GM12874 (cell line): ENCODE measurements at regions not wholly inside any gene's neighbourhood (a gene's known extent, or its start where the extent isn't known, plus 50 kb on each side); places are given as distances from the start of the nearest gene placed in this dataset.

Source experiments
- TF ChIP-seq, protein P1 (sequence below): IDR thresholded peaks from 2 replicates; pipeline ENCODE4 v1.5.1; 2011; ENCODE audit warnings: low read depth, mild to moderate bottlenecking, control low read depth, low read length, moderate library complexity; ENCODE audit not compliant: insufficient read depth

DNA sequence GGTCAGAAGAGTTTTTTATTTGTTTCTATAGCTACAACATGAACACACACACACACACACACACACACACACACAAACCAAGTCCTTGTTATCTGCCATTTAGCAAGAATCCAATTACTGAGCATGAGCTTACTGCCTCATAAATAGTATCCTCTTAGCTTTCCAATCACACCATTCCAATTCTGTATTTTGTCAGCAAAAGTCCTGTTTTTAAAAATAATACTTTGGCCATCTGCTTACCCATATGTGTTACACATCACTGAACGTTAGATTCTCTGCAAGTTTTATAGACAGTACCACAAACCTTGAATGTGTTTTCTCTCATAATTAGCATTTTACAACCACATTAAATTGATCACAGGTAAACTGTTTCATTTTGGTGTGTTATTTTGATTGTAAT lies 1905.4 kb upstream of the FLRT2 start:
- TF ChIP-seq, protein P1, sequence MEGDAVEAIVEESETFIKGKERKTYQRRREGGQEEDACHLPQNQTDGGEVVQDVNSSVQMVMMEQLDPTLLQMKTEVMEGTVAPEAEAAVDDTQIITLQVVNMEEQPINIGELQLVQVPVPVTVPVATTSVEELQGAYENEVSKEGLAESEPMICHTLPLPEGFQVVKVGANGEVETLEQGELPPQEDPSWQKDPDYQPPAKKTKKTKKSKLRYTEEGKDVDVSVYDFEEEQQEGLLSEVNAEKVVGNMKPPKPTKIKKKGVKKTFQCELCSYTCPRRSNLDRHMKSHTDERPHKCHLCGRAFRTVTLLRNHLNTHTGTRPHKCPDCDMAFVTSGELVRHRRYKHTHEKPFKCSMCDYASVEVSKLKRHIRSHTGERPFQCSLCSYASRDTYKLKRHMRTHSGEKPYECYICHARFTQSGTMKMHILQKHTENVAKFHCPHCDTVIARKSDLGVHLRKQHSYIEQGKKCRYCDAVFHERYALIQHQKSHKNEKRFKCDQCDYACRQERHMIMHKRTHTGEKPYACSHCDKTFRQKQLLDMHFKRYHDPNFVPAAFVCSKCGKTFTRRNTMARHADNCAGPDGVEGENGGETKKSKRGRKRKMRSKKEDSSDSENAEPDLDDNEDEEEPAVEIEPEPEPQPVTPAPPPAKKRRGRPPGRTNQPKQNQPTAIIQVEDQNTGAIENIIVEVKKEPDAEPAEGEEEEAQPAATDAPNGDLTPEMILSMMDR, result no peak

DNA sequence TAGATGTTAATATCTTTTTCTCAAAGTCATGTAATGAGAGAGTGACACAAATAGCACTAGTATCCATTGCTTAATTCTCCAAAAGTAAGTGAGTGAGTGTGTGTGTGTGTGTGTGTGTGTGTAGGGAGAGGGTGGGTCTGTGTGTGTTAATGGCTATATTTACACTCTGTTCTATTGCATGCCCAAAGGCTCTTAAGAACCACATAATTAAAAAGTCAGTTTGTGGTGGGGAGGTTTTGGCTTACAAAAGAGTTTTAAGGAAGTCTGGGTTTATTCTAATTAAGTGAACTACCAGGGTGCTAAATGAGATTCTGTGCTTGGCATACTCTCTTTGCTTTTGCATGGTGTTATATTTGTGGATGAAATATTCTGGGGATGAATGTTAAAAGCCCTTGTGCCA lies 1897.6 kb upstream of the FLRT2 start:
- TF ChIP-seq, protein P1, result no peak

DNA sequence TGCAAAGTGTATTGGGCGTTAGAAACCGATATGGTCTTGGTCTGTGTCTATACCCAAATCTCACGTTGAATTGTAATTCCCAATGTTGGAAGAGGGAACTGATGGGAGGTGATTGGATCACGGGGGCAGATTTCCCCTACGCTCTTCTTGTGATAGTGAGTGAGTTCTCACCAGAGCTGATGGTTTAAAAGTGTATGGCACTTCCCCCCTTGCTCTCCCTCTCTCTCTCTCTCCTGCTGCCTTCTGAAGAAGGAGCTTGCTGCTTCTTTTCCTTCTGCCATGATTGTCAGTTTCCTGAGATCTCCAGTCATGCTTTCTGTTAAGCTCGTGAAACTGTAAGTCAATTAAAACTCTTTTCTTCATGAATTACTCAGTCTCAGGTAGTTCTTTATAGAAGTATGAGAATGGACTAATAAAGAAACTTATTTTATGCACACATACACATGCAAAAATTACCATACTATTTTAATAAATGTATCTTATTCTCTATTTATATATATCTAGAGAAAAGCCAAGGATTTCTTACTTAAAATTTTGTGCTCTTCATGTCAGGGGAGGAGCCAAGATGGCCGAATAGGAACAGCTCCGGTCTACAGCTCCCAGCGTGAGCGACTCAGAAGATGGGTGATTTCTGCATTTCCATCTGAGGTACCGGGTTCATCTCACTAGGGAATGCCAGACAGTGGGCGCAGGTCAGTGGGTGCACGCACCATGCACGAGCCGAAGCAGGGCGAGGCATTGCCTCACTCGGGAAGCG lies 1891.0 kb upstream of the FLRT2 start:
- TF ChIP-seq, protein P1, result no peak

DNA sequence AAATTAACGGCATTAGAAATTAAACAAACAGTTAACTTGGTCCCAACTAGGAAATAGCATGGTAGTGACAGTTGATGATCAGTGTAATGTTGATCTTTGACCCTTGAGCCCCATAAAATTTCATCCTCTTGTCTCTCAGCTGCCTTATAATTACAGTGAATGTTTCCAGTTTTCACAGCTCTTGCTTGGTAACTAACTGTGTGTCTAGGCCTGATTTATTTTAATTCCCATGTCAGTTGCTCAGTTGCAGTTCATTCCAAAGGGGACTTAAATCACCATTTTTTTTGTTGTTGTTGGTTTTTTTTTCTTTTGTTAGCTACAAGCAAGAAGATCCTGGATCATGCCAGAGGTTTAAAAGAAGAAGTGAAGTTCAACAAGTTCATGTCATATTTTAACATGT lies 1883.7 kb upstream of the FLRT2 start:
- TF ChIP-seq, protein P1, result no peak

DNA sequence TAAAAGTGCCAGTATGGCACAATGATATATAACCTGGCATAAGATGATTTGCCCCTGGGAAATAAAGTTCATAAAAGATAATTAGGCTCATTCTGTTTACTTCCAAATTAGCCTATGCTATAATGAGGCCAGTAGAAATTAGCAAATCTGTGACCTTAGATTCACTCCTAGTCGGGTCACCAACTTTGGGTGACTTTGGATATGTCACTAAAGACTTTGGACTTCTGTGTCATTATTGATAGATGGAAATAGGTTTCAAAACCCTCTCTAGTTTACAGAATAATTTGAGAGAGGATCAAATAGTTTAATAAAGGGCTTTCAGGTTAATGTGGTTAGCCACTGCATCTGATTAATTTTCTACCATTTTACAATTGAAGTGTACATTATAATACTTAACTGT lies 1869.3 kb upstream of the FLRT2 start:
- TF ChIP-seq, protein P1, result no peak

DNA sequence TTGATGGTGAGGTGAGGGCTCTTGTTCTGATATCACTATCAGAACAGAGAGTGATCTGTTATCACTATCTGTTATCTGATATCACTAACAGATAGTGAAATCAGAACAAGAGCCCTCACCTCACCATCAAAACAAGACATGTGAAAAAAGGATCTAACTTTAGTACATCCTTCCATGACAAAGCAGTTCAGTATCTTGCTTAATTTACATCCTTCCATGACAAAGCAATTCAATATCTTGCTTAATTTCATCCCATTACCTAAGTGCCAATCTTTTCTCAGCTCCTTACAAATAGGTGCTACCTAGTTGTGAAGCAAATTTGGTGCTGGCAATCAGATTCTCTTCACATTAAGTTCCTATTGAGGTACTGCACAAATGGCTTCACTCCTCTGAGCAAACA lies 1865.6 kb upstream of the FLRT2 start:
- TF ChIP-seq, protein P1, result no peak

DNA sequence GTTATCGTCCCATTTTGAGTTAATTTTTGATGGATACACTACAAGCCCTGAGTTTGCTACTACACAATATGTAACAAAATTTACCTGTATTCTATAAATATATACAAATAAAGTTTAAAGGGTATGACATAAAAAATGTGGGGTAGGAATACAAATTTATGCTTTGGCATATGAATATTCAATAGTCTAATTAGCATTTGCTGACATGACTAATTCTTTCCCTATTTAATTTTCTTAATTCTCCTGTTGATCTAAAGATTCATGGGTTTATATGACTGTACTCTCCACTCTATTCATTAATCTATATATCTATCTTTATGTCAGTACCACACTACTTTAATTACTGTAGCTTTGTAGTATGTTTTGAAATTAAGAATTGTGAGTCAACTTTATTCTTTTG lies 1840.7 kb upstream of the FLRT2 start:
- TF ChIP-seq, protein P1, result no peak

DNA sequence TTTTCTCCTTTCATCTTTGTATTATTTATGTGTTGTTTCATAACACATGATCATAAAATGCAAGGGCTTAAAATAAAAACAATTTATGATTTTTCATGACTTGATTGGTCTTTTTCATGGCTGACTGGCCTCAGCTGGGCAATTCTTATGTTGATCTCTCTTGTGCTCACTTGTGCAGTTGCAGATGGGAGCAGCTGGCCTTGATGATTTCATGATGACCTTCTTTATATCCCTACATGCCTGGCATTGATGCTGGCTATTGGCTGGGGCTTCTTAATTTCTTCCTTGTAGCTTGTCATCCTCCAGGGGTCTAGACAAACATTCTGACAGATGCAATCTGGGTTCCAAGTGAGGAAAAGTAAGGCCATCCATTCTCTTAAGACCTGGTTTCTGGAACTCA lies 1832.8 kb upstream of the FLRT2 start:
- TF ChIP-seq, protein P1, result no peak
